GM23338 (cell line): ENCODE measurements at regions not wholly inside any gene's neighbourhood (a gene's known extent, or its start where the extent isn't known, plus 50 kb on each side); places are given as distances from the start of the nearest gene placed in this dataset.
"Not testable (repeated sequence)": the region's sequence is repeated elsewhere in the genome, so short reads cannot be mapped to it uniquely, and the experiment has no call there.

Experiments used
- ATAC-seq: fragments of 200-7000 bp; cut with Tn5 transposase; 3 replicates; pipeline ENCODE4 v1.9.1; 2020
- DNase-seq: peaks from one replicate; pipeline ENCODE4 v3.0.0-alpha.2; 2015; ENCODE audit warnings: low spot score
- H2AFZ ChIP-seq: fragments of 200-600 bp; sonication (generic); 2 replicates; pipeline ENCODE4 v1.8.0; 2016; ENCODE audit warnings: antibody characterized with exemption, mild to moderate bottlenecking, moderate library complexity
- H3F3A ChIP-seq: fragments of 200-600 bp; sonication (generic); replicated peaks from 2 replicates; pipeline ENCODE4 v1.8.0; 2017; ENCODE audit warnings: antibody characterized with exemption, mixed run types, low read depth
- H3K27ac ChIP-seq: fragments of 200-600 bp; sonication (generic); 2 replicates; pipeline ENCODE4 v1.6.1; 2016; ENCODE audit warnings: low read depth
- H3K27me3 ChIP-seq: fragments of 200-600 bp; sonication (generic); 2 replicates; pipeline ENCODE4 v1.8.0; 2016; ENCODE audit warnings: mild to moderate bottlenecking, mixed run types, moderate library complexity; ENCODE audit not compliant: insufficient read depth
- H3K36me3 ChIP-seq: fragments of 200-600 bp; sonication (generic); 2 replicates; pipeline ENCODE4 v1.8.0; 2016; ENCODE audit warnings: mild to moderate bottlenecking; ENCODE audit not compliant: insufficient read depth
- H3K4me1 ChIP-seq: fragments of 200-600 bp; sonication (generic); 2 replicates; pipeline ENCODE4 v1.8.0; 2016; ENCODE audit warnings: mild to moderate bottlenecking, moderate library complexity; ENCODE audit not compliant: insufficient read depth
- H3K4me2 ChIP-seq: fragments of 200-600 bp; sonication (generic); 2 replicates; pipeline ENCODE4 v1.7.1; 2017; ENCODE audit warnings: mixed run types
- H3K4me3 ChIP-seq: fragments of 200-600 bp; sonication (generic); 2 replicates; pipeline ENCODE4 v1.6.1; 2016; ENCODE audit warnings: mixed run types
- H3K79me2 ChIP-seq: fragments of 200-600 bp; sonication (generic); replicated peaks from 2 replicates; pipeline ENCODE4 v1.8.0; 2017; ENCODE audit warnings: mild to moderate bottlenecking; ENCODE audit not compliant: insufficient read depth
- H3K9me2 ChIP-seq: fragments of 200-600 bp; sonication (generic); 2 replicates; pipeline ENCODE4 v1.8.0; 2017; ENCODE audit not compliant: insufficient read depth
- H4K20me1 ChIP-seq: fragments of 200-600 bp; sonication (generic); replicated peaks from 2 replicates; pipeline ENCODE4 v1.8.0; 2017; ENCODE audit warnings: mild to moderate bottlenecking; ENCODE audit not compliant: insufficient read depth
- H3K27ac Mint-ChIP-seq: 2 replicates; pipeline ENCODE4 v1.8.0; 2020; ENCODE audit warnings: inconsistent platforms, mild to moderate bottlenecking, moderate library complexity, mixed read lengths
- H3K27me3 Mint-ChIP-seq: 3 replicates; pipeline ENCODE4 v1.8.0; 2022; ENCODE audit warnings: low read depth, mild to moderate bottlenecking, moderate library complexity, mixed read lengths, inconsistent platforms; ENCODE audit not compliant: insufficient read depth, poor library complexity
- H3K36me3 Mint-ChIP-seq: 3 replicates; pipeline ENCODE4 v1.8.0; 2021; ENCODE audit warnings: low read depth, mild to moderate bottlenecking, inconsistent platforms, moderate library complexity, mixed read lengths
- H3K4me1 Mint-ChIP-seq: 3 replicates; pipeline ENCODE4 v1.8.0; 2020; ENCODE audit warnings: mild to moderate bottlenecking, inconsistent platforms, mixed read lengths
- H3K4me3 Mint-ChIP-seq: 3 replicates; pipeline ENCODE4 v1.8.0; 2021; ENCODE audit warnings: moderate library complexity, mild to moderate bottlenecking, inconsistent platforms, mixed read lengths
- H3K9me3 Mint-ChIP-seq: 3 replicates; pipeline ENCODE4 v1.8.0; 2020; ENCODE audit warnings: moderate library complexity, mild to moderate bottlenecking, inconsistent platforms, mixed read lengths
- CREB1 ChIP-seq: fragments of 250-450 bp; sonication (Bioruptor Pico); IDR thresholded peaks from 2 replicates; pipeline ENCODE4 v1.5.0; 2020; ENCODE audit warnings: low read depth, mild to moderate bottlenecking, moderate library complexity
- EZH2 ChIP-seq: fragments of 200-600 bp; sonication (generic); IDR thresholded peaks from one replicate; pipeline ENCODE4 v1.8.0; 2017; ENCODE audit warnings: antibody characterized with exemption, mild to moderate bottlenecking, low read depth; ENCODE audit not compliant: unreplicated experiment
- EZH2phosphoT487 ChIP-seq: fragments of 200-600 bp; sonication (generic); IDR thresholded peaks from one replicate; pipeline ENCODE4 v1.8.1; 2018; ENCODE audit warnings: antibody characterized with exemption; ENCODE audit not compliant: unreplicated experiment
- NANOG ChIP-seq: IDR thresholded peaks from 2 replicates; pipeline ENCODE4 v1.6.1; 2016; ENCODE audit warnings: antibody characterized with exemption, borderline replicate concordance
- POLR2AphosphoS5 ChIP-seq: IDR thresholded peaks from 2 replicates; pipeline ENCODE4 v1.6.1; 2016; ENCODE audit warnings: antibody characterized with exemption, low read depth
- REST ChIP-seq: IDR thresholded peaks from one replicate; pipeline ENCODE4 v1.6.1; 2018; ENCODE audit warnings: antibody characterized with exemption; ENCODE audit not compliant: unreplicated experiment
- STAT1 ChIP-seq: IDR thresholded peaks from one replicate; pipeline ENCODE4 v1.6.1; 2016; ENCODE audit warnings: antibody characterized with exemption; ENCODE audit not compliant: unreplicated experiment
- ZNF114 ChIP-seq: fragments of 250-450 bp; sonication (Bioruptor Pico); IDR thresholded peaks from 2 replicates; pipeline ENCODE4 v1.5.0; 2020; ENCODE audit warnings: mild to moderate bottlenecking, moderate library complexity
- ZNF331 ChIP-seq: fragments of 250-450 bp; sonication (Bioruptor Pico); IDR thresholded peaks from 2 replicates; pipeline ENCODE4 v1.5.0; 2020; ENCODE audit warnings: low read depth, mild to moderate bottlenecking, moderate library complexity
- ZNF462 ChIP-seq: fragments of 250-450 bp; sonication (Bioruptor Pico); IDR thresholded peaks from 2 replicates; pipeline ENCODE4 v1.5.0; 2020; ENCODE audit warnings: mild to moderate bottlenecking, moderate library complexity

DNA sequence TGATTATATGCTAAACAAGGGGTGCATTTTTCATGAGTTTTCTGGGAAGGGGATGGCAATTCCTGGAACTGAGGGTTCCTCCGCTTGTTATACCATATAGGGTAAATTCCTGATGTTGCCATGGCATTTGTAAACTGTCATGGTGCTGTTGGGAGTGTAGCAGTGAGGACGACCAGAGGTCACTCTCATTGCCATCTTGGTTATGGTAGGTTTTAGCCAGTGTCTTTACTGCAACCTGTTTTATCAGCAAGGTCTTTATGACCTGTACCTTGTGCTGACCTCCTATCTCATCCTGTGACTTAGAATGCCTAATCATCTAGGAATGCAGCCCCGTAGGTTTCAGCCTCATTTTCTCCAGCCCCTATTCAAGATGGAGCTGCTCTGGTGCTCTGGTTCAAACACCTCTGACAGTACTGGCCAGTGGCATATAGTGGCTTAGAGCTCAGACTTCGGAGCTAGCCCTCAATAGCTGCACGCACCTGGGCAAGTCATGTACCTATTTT lies 154.2 kb upstream of the DPH6 start:
- H3K79me2 ChIP-seq, H3K9me2 ChIP-seq, H3K27ac Mint-ChIP-seq, H3K4me3 ChIP-seq, H3K36me3 Mint-ChIP-seq, H3K27me3 ChIP-seq, H4K20me1 ChIP-seq, DNase-seq, H3K27me3 Mint-ChIP-seq, H3F3A ChIP-seq, H3K36me3 ChIP-seq, H3K4me3 Mint-ChIP-seq, H3K27ac ChIP-seq, H2AFZ ChIP-seq, ATAC-seq, H3K9me3 Mint-ChIP-seq, H3K4me2 ChIP-seq: not testable (repeated sequence)
- H3K4me1 Mint-ChIP-seq: peaks cover 38% of the 10 kb centered on the region
- peaks cover 29% of the 10 kb centered on the region for H3K4me1 ChIP-seq

GRCh38 chr15:35701402-35702046 lies 155.6 kb upstream of the DPH6 start:
- Histone ChIP-seq H3K4me3 (no peak overlapping the region), H3K79me2 (no peaks in the 10 kb centered on the region), H3K27ac (no peak overlapping the region), H3K4me2 (no peak overlapping the region), H3F3A (no peaks in the 10 kb centered on the region), H3K27me3 (no peaks in the 10 kb centered on the region), H3K36me3 (no peaks in the 10 kb centered on the region), H3K4me1 (peaks cover 29% of the 10 kb centered on the region), H2AFZ (no peak overlapping the region), H4K20me1 (no peaks in the 10 kb centered on the region), H3K9me2 (peaks cover 9% of the 10 kb centered on the region; the same call in 1 of the 2 replicates)
- Mint-ChIP-seq H3K9me3 (no peaks in the 10 kb centered on the region), H3K4me3 (no peak overlapping the region), H3K4me1 (peaks cover 51% of the 10 kb centered on the region), H3K27me3 (no peaks in the 10 kb centered on the region), H3K27ac (no peak overlapping the region), H3K36me3 (no peaks in the 10 kb centered on the region)
- TF ChIP-seq EZH2phosphoT487 (no peak), NANOG (no peak), ZNF331 (CRISPR knock-in tag) (no peak), ZNF114 (CRISPR knock-in tag) (no peak), POLR2AphosphoS5 (no peak), ZNF462 (CRISPR knock-in tag) (no peak), REST (no peak), CREB1 (CRISPR knock-in tag) (no peak), STAT1 (no peak), EZH2 (no peak)
- DNase-seq (no peak), ATAC-seq (no peak)
